Trophoblast cell (in vitro differentiated cells and primary cell): ENCODE measurements at regions not wholly inside any gene's neighbourhood (a gene's known extent, or its start where the extent isn't known, plus 50 kb on each side); places are given as distances from the start of the nearest gene placed in this dataset.

ENCODE experiments used
- DNase-seq, 2 donors: peaks; one replicate each; pipeline ENCODE4 v3.0.0-alpha.2; 2016
- H2AFZ ChIP-seq: 2 replicates; pipeline ENCODE4 v1.6.1; 2013; ENCODE audit warnings: low read length, moderate library complexity, mild to moderate bottlenecking; ENCODE audit not compliant: insufficient read depth, poor library complexity
- H2AK5ac ChIP-seq: 2 replicates; pipeline ENCODE4 v1.6.1; 2013; ENCODE audit warnings: mild to moderate bottlenecking, low read length
- H2BK120ac ChIP-seq: 2 replicates; pipeline ENCODE4 v1.6.1; 2013; ENCODE audit warnings: low read length, mild to moderate bottlenecking, moderate library complexity; ENCODE audit not compliant: insufficient read depth, poor library complexity
- H2BK12ac ChIP-seq: 2 replicates; pipeline ENCODE4 v1.6.1; 2013; ENCODE audit warnings: mild to moderate bottlenecking, low read length, moderate library complexity
- H2BK5ac ChIP-seq: 2 replicates; pipeline ENCODE4 v1.6.1; 2013; ENCODE audit warnings: low read length, low read depth, moderate library complexity, mild to moderate bottlenecking; ENCODE audit not compliant: poor library complexity
- H3K14ac ChIP-seq: 2 replicates; pipeline ENCODE4 v1.6.1; 2013; ENCODE audit warnings: mild to moderate bottlenecking, low read length
- H3K18ac ChIP-seq: 2 replicates; pipeline ENCODE4 v1.6.1; 2013; ENCODE audit warnings: mild to moderate bottlenecking, low read length
- H3K23ac ChIP-seq: 2 replicates; pipeline ENCODE4 v1.6.1; 2013; ENCODE audit warnings: low read length
- H3K27ac ChIP-seq: 2 replicates; pipeline ENCODE4 v1.5.1; 2013; ENCODE audit warnings: low read depth, mild to moderate bottlenecking, inconsistent platforms, low read length, moderate library complexity
- H3K27me3 ChIP-seq: 2 replicates; pipeline ENCODE4 v1.6.1; 2013; ENCODE audit warnings: inconsistent platforms, mild to moderate bottlenecking, low read length, moderate library complexity; ENCODE audit not compliant: insufficient read depth
- H3K36me3 ChIP-seq, 2 experiments: 1 replicate in 1 of 2; 2 replicates in 1 of 2; pipeline ENCODE4 v1.6.1; 2013; ENCODE audit warnings: low read length in 2 of 2, mild to moderate bottlenecking in 2 of 2, moderate library complexity in 1 of 2; ENCODE audit not compliant: insufficient read depth in 2 of 2, control insufficient read depth in 1 of 2
- H3K4ac ChIP-seq: 2 replicates; pipeline ENCODE4 v1.6.1; 2013; ENCODE audit warnings: low read depth, mild to moderate bottlenecking, low read length, moderate library complexity
- H3K4me1 ChIP-seq, 2 experiments: 1 replicate in 1 of 2; 2 replicates in 1 of 2; pipeline ENCODE4 v1.6.1; 2013; ENCODE audit warnings: low read length in 2 of 2, mild to moderate bottlenecking in 2 of 2, moderate library complexity in 1 of 2; ENCODE audit not compliant: insufficient read depth in 2 of 2, control insufficient read depth in 1 of 2
- H3K4me2 ChIP-seq: 2 replicates; pipeline ENCODE4 v1.6.1; 2013; ENCODE audit warnings: inconsistent platforms, mild to moderate bottlenecking, low read length, moderate library complexity
- H3K4me3 ChIP-seq: 2 replicates; pipeline ENCODE4 v1.5.1; 2013; ENCODE audit warnings: mild to moderate bottlenecking, low read depth, low read length, inconsistent platforms
- H3K79me1 ChIP-seq: one replicate; pipeline ENCODE4 v1.6.1; 2013; ENCODE audit warnings: low read length
- H3K79me2 ChIP-seq: 2 replicates; pipeline ENCODE4 v1.6.1; 2013; ENCODE audit warnings: low read length, mild to moderate bottlenecking; ENCODE audit not compliant: control insufficient read depth, insufficient read depth, poor library complexity
- H3K9ac ChIP-seq: 2 replicates; pipeline ENCODE4 v1.6.1; 2013; ENCODE audit warnings: mild to moderate bottlenecking, low read length
- H3K9me3 ChIP-seq: 2 replicates; pipeline ENCODE4 v1.6.1; 2013; ENCODE audit warnings: low read depth, mild to moderate bottlenecking, control low read depth, inconsistent platforms, low read length; ENCODE audit not compliant: insufficient read depth
- H4K12ac ChIP-seq: 2 replicates; pipeline ENCODE4 v1.6.1; 2013; ENCODE audit warnings: low read depth, mild to moderate bottlenecking, low read length, moderate library complexity
- H4K8ac ChIP-seq: 2 replicates; pipeline ENCODE4 v1.6.1; 2013; ENCODE audit warnings: low read depth, mild to moderate bottlenecking, low read length, moderate library complexity
- H4K91ac ChIP-seq: one replicate; pipeline ENCODE4 v1.6.1; 2013; ENCODE audit warnings: low read depth, mild to moderate bottlenecking, low read length, moderate library complexity
- WGBS: extraction: QIAGEN DNeasy Blood & Tissue Kit; methylation state at CpG from one replicate; pipeline ENCODE4 v1.1.7; 2013; ENCODE audit warnings: missing lambda C conversion rate; ENCODE audit not compliant: insufficient read length, insufficient coverage; ENCODE audit errors: extremely low coverage; 5-methylcytosine and 5-hydroxymethylcytosine counted together

GRCh38 chr13:50282016-50282415, 266.8 kb downstream of the KCNRG start:
- Histone ChIP-seq H4K91ac (no peak overlapping the region), H3K23ac (no peak overlapping the region), H2BK120ac (no peak overlapping the region), H3K4me3 (no peak overlapping the region), H3K27ac (no peak overlapping the region), H4K8ac (no peak overlapping the region), H2AK5ac (no peak overlapping the region), H3K14ac (no peak overlapping the region), H3K18ac (no peak overlapping the region), H4K12ac (no peak overlapping the region), H3K4me1 (no peaks in the 10 kb centered on the region), H3K9ac (no peak overlapping the region), H2AFZ (no peak overlapping the region), H3K9me3 (peaks cover 3% of the 10 kb centered on the region), H3K4ac (no peak overlapping the region), H3K4me2 (no peak overlapping the region), H2BK5ac (no peak overlapping the region), H3K79me1 (no peaks in the 10 kb centered on the region), H3K36me3 (no peaks in the 10 kb centered on the region), H3K79me2 (no peaks in the 10 kb centered on the region), H2BK12ac (no peak overlapping the region), H3K27me3 (no peaks in the 10 kb centered on the region)
- DNase-seq: no peak

- H2BK5ac ChIP-seq: no peak overlapping the region
- H3K23ac ChIP-seq: no peak overlapping the region
- H3K79me1 ChIP-seq: no peaks in the 10 kb centered on the region
- no peak overlapping the region for H2AFZ ChIP-seq
- no peak overlapping the region for H3K9ac ChIP-seq
- H3K27ac ChIP-seq: no peak overlapping the region
- no peak overlapping the region for H2AK5ac ChIP-seq
- no peaks in the 10 kb centered on the region for H3K9me3 ChIP-seq
- no peak overlapping the region for H3K18ac ChIP-seq
- no peaks in the 10 kb centered on the region for H3K36me3 ChIP-seq
- H3K14ac ChIP-seq: no peak overlapping the region
- no peaks in the 10 kb centered on the region for H3K27me3 ChIP-seq
- no peak overlapping the region for H3K4me3 ChIP-seq
- no peak overlapping the region for H4K12ac ChIP-seq
- no peak overlapping the region for H3K4ac ChIP-seq
- no peak overlapping the region for H3K4me2 ChIP-seq
- H2BK120ac ChIP-seq: no peak overlapping the region
- H4K8ac ChIP-seq: no peak overlapping the region
- DNase-seq: peak in 1 of 2 donors; percentile 17
- no peaks in the 10 kb centered on the region for H3K79me2 ChIP-seq
- WGBS: no CpG with 5 or more reads among the region's 2 CpGs
- H4K91ac ChIP-seq: no peak overlapping the region
- H2BK12ac ChIP-seq: no peak overlapping the region
- no peaks in the 10 kb centered on the region for H3K4me1 ChIP-seq
These were observed 267.8 kb downstream of the KCNRG start for GRCh38 chr13:50283017-50283416.

GRCh38 chr13:50284540-50284939, 269.3 kb downstream of the KCNRG start:
- Histone ChIP-seq H3K9me3 (no peaks in the 10 kb centered on the region), H3K36me3 (no peaks in the 10 kb centered on the region), H2BK120ac (no peak overlapping the region), H2AK5ac (no peak overlapping the region), H2BK5ac (no peak overlapping the region), H4K91ac (no peak overlapping the region), H4K12ac (no peak overlapping the region), H3K4me1 (no peaks in the 10 kb centered on the region), H3K18ac (no peak overlapping the region), H3K23ac (no peak overlapping the region), H3K4me2 (no peak overlapping the region), H3K4me3 (no peak overlapping the region), H3K27me3 (no peaks in the 10 kb centered on the region), H3K14ac (no peak overlapping the region), H2BK12ac (no peak overlapping the region), H3K9ac (no peak overlapping the region), H3K27ac (no peak overlapping the region), H3K79me2 (no peaks in the 10 kb centered on the region), H3K79me1 (no peaks in the 10 kb centered on the region), H4K8ac (no peak overlapping the region), H3K4ac (no peak overlapping the region), H2AFZ (no peak overlapping the region)
- WGBS: no CpG with 5 or more reads among the region's 2 CpGs
- no peak for DNase-seq

GRCh38 chr13:50285283-50285682, 270.0 kb downstream of the KCNRG start:
- Histone ChIP-seq H2BK120ac (no peak overlapping the region), H2BK5ac (no peak overlapping the region), H3K79me2 (no peaks in the 10 kb centered on the region), H3K4me1 (no peaks in the 10 kb centered on the region), H3K79me1 (no peaks in the 10 kb centered on the region), H2AFZ (no peak overlapping the region), H3K27ac (no peak overlapping the region), H3K14ac (no peak overlapping the region), H3K4me2 (no peak overlapping the region), H3K4ac (no peak overlapping the region), H4K12ac (no peak overlapping the region), H4K91ac (no peak overlapping the region), H2BK12ac (no peak overlapping the region), H3K23ac (no peak overlapping the region), H3K27me3 (no peaks in the 10 kb centered on the region), H3K9me3 (no peaks in the 10 kb centered on the region), H3K36me3 (no peaks in the 10 kb centered on the region), H3K18ac (no peak overlapping the region), H2AK5ac (no peak overlapping the region), H4K8ac (no peak overlapping the region), H3K4me3 (no peak overlapping the region), H3K9ac (no peak overlapping the region)
- WGBS: no CpG with 5 or more reads among the region's 3 CpGs
- no peak for DNase-seq
